ENCODE measurements at regions not wholly inside any gene's neighbourhood (a gene's known extent, or its start where the extent isn't known, plus 50 kb on each side); places are given as distances from the start of the nearest gene placed in this dataset.

DNA sequence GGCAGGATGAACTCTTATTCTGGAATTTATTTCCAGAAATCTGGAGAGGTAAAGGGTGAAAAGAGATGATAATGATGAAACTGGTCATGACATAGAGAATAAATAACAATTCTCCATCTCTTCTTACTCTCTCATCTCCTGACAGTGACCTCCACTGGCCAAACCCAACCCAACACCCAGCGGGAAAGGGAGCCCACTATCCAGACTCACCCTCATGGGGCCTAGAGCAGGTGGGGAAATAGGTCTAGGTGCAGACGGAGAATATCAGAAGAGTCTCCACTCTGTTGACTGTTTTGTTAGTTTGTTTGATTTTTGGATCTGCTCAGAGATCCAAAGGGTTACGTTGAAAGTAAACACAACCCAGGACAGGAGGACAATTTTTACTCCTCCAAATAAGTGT is 263.2 kb upstream of the PARD3B start:
- no peak for DNase-seq

GRCh38 chr2:204282525-204282924 is 262.8 kb upstream of the PARD3B start:
- no peak for DNase-seq

- DNase-seq, result no peak
Measured at GRCh38 chr2:204289066-204289465, 256.2 kb upstream of the PARD3B start.

GRCh38 chr2:204292439-204292838 is 252.8 kb upstream of the PARD3B start:
- DNase-seq, result no peak

- no peak for DNase-seq
Measured at GRCh38 chr2:204293884-204294747, 251.2 kb upstream of the PARD3B start.

GRCh38 chr2:204298404-204298803 is 246.9 kb upstream of the PARD3B start:
- DNase-seq, result no peak

- no peak for DNase-seq
Measured at GRCh38 chr2:204299766-204300165, 245.5 kb upstream of the PARD3B start.

- DNase-seq, result no peak
Measured at GRCh38 chr2:204306667-204307066, 238.6 kb upstream of the PARD3B start.

- no peak for DNase-seq
Measured at GRCh38 chr2:204312105-204312504, 233.2 kb upstream of the PARD3B start.

- no peak for DNase-seq
Measured at GRCh38 chr2:204313256-204313655, 232.0 kb upstream of the PARD3B start.

DNA sequence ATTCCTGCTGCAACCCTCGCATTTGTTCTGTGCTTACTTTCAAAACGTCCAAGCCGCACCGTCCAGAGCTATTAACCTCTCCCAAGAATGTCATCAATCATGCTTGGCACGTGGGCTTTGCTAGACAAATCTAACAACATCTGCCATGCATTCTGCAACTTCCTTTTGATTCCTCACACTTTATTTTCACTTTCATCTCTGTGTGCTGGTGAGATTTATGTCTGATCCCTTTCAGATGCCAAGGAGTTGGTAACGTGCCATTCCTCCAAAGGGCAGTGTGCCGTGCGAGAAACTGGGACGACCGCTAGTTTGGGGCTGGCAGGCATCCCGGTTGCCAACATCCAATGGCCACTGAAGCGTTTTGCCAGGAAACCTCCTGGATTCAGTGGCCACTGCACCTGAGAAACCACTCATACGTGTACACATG is 230.0 kb upstream of the PARD3B start:
- no peak for DNase-seq

DNA sequence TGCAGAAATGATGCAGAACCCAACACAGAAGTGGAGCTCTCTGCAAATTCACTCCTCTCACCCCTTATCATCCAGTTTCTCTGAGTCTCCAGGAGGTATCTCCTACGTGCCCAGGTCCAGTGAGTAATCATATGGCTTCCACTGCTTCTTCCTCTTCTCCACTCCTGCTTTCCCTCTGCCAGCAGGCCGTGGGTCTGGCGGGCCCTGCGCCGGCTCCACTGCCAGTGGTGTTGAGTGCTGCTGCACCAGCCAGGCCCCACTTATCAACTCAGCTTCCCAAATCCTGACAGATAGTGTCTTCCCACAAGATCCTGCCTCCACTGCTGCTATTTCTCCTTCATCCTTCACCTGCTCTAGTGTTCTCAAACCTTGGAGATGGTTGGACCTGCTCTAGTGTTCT is 227.6 kb upstream of the PARD3B start:
- DNase-seq, result no peak

- no peak for DNase-seq
Measured at GRCh38 chr2:204321027-204321800, 224.1 kb upstream of the PARD3B start.

- no peak for DNase-seq
Measured at GRCh38 chr2:204321910-204322751, 223.1 kb upstream of the PARD3B start.

GRCh38 chr2:204325468-204325867 is 219.8 kb upstream of the PARD3B start:
- DNase-seq, result peak; percentile 70

DNA sequence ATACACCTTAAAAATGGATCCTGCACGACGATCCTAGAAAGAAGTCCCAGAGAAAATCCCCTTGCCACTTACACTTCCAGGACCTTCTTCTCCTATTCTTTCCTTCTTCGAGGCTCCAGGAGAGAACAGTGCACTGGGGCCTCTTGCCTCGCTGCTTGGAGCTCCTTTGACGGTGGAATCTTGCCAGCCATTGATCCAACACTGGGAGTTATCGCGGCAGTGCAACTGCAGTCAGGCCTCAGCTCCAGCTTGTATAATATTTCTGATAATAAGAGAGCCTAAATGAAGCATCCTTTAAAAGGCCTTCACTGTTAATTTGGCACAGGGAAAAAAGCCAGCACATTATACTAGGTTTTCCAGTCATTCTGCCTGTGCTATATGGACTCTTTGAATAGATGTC is 216.9 kb upstream of the PARD3B start:
- no peak for DNase-seq

DNA sequence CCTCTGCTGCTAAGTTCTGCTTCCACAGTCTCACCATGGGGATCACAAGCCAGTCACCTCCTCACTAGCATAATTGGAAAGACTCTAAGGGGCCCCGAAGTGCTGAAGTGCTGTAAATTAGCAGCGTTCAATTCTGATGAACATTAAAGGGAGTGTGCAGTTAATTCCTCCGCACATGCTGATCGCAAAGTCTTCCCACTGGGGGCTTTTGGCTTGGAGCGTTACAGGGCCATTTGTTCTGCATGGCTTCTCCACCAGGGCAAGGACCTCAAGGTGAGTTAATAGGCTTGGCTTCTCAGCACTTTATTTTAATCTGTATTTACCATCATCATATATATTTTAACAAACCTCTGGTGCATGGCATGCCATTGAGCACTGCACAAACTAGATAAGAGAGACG is 216.3 kb upstream of the PARD3B start:
- DNase-seq, result no peak

GRCh38 chr2:204329532-204329931 is 215.7 kb upstream of the PARD3B start:
- no peak for DNase-seq

DNA sequence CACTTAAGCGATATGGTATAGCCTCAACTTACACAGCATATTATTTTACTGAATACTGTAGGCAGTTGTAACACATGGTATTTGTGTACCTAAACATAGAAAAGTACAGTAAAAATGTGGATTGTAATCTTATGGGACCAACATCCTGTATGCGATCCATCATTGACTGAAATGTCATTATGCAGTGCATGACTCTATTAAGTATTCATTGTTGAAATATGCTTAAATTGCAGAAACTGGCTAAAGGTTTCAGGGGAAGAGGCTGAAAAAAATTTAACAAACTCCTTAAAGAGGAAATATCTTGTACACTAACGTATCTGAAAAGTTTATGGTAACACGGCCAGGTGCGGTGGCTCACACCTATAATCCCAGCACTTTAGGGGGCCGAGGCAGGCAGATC is 214.1 kb upstream of the PARD3B start:
- DNase-seq, result no peak

DNA sequence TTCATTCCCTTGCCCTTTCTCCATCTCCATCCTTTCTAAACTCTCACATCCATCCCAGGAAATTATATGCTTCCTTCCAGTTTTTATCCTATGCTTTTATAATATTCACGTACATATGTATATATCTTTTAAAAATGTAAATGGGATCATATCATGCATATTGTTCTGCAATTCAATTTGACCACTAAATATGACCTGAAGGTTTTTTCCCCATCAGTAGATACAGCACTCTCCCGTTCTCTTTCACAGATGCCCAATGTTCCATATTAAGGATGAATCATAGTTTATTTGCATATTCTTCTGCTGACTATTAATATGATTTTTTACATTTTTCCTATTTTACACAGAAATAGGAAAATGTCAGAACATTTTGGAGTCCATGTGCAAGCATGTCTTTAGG is 213.3 kb upstream of the PARD3B start:
- DNase-seq, result no peak

- no peak for DNase-seq
Measured at GRCh38 chr2:204332706-204333105, 212.6 kb upstream of the PARD3B start.

DNA sequence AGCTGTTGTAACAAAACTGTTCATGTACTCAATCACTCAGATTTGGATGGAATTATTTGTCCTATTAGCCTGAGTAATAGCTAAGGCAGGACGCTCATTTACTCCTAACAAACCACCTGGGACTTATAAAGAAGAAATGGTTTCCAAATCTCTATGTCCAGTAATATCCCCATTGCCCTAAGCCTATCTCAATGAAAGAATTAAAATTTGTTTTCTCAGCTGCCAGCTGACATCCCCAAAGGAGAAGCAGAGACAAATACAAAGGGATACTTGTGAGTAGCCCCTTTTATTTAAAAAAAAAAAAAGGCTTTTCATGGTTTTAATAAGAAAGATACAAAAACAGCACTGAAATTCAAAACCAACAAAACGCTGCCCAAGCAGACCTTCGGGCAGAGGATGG is 211.4 kb upstream of the PARD3B start:
- no peak for DNase-seq

DNA sequence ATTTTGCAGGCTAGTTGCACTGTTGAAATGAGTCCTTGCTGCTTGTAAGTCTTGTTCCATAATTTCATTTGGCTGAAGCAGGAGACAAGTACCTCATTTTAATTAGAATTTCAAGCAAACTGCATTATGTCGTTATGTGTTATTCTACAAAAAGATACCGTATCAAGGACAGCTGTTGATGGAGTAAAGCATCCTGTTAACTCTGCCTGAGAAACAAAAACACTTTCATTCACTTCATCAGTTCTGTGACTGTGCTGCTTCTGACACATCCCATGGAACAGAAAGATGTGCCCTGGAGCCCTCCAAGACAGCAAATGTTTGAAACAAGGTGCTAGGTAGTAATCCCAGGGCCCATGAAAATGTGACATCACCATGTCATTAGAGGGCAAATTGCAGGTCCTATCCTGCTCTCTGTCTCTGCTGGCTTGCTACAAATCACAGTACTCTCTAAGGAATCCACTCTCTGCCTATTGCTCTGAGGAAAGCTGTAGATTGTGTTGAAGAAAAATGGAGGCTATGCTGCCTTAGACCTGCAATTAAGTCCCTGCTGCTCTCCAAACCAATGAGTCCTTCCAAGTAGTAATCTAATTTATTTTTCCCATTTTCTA is 209.7 kb upstream of the PARD3B start:
- no peak for DNase-seq
